ENCODE measurements at regions not wholly inside any gene's neighbourhood (a gene's known extent, or its start where the extent isn't known, plus 50 kb on each side); places are given as distances from the start of the nearest gene placed in this dataset.

- Histone ChIP-seq H3K9me1 (ENCODE audit: insufficient read depth, low read length) (no peaks in the 10 kb centered on the region), H2BK120ac (ENCODE audit: low read depth, low read length) (no peak overlapping the region), H2AK5ac (ENCODE audit: low read depth, low read length) (peak overlapping the region; percentile 60; the same call in 1 of the 2 replicates), H3K18ac (ENCODE audit: low read depth, low read length) (no peak overlapping the region), H3K14ac (replicated peaks; ENCODE audit: low read depth, low read length) (no peak overlapping the region), H3K79me1 (ENCODE audit: low read depth in 1 of 2, low read length in 2 of 2) (no peaks in the 10 kb centered on the region), H4K8ac (ENCODE audit: low read depth in 2 of 2, low read length in 2 of 2) (no peak overlapping the region), H3K36me3 (ENCODE audit: control insufficient read depth, insufficient read depth, low read length) (peaks cover 22% of the 10 kb centered on the region), H4K5ac (ENCODE audit: low read depth, low read length) (no peak overlapping the region), H3K27me3 (ENCODE audit: control insufficient read depth, insufficient read depth, low read length) (no peaks in the 10 kb centered on the region), H3K9ac (ENCODE audit: low read depth, low read length) (no peak overlapping the region), H3K9me3 (ENCODE audit: control insufficient read depth, insufficient read depth, low read length) (no peaks in the 10 kb centered on the region), H2BK5ac (ENCODE audit: low read depth, low read length, poor library complexity, severe bottlenecking) (peak overlapping the region; percentile 57), H3K4me3 (ENCODE audit: insufficient read depth, low read depth, low read length) (no peak overlapping the region), H3K4me1 (ENCODE audit: control insufficient read depth, insufficient read depth, low read length) (peaks cover 2% of the 10 kb centered on the region; the same call in 1 of the 2 replicates), H2AK9ac (replicated peaks; ENCODE audit: low read depth, low read length, poor library complexity) (no peak overlapping the region), H4K20me1 (ENCODE audit: insufficient read depth, low read length) (no peaks in the 10 kb centered on the region), H3K4ac (ENCODE audit: low read depth, low read length) (peak overlapping the region; percentile 53), H3K56ac (ENCODE audit: extremely low read depth, insufficient read depth, low read length) (no peak overlapping the region), H3K23ac (ENCODE audit: low read depth, low read length) (no peak overlapping the region), H2AFZ (replicated peaks; ENCODE audit: low read length, poor library complexity) (no peak overlapping the region), H3K27ac (ENCODE audit: insufficient read depth, low read length) (no peak overlapping the region; the same call in 1 of the 2 replicates), H2BK15ac (ENCODE audit: low read depth, low read length) (no peak overlapping the region), H3K4me2 (ENCODE audit: low read depth, low read length) (no peak overlapping the region), H2BK20ac (ENCODE audit: low read depth, low read length) (no peak overlapping the region), H4K91ac (ENCODE audit: insufficient read depth, low read depth, low read length) (no peak overlapping the region)
- CTCF ChIA-PET, result interaction anchor here (0.6 kb wide), 1 partner anchor 1316 kb away, joined by 3 read pairs; no protein-coding TSS in a partner anchor
- no TSS peak for BruUV-seq (replicated peaks)
- no peak for DNase-seq
- dilution Hi-C loops (cut with HindIII; ENCODE audit: low sequenced_read_pairs, unreplicated experiment), result no loop called here
- POLR2A ChIA-PET (ENCODE audit: unreplicated experiment), result no interaction called here
- 100% methylated on average over 1 of the region's 7 CpGs; no CpG with 5 or more reads in 1 of the 2 experiments for WGBS, 2 experiments (ENCODE audit: extremely low coverage in 2 of 2, insufficient read length in 1 of 2)
- TF ChIP-seq CTCF (conservative IDR thresholded peaks at IDR 0.05; ENCODE audit: low read depth, low read length), result no peak
- TF ChIP-seq ELK1 (IDR thresholded peaks at IDR 0.05; ENCODE audit: borderline replicate concordance, low read depth, low read length), result no peak
- TF ChIP-seq MAFK (IDR thresholded peaks at IDR 0.05; ENCODE audit: low read depth, low read length), result no peak
- no peak for TF ChIP-seq RAD21 (IDR thresholded peaks at IDR 0.05; ENCODE audit: low read length)
- TF ChIP-seq MAZ (IDR thresholded peaks at IDR 0.05; ENCODE audit: borderline replicate concordance, low read depth, low read length), result no peak
- no peak for TF ChIP-seq USF2 (IDR thresholded peaks at IDR 0.05; ENCODE audit: low read depth, low read length)
- no peak for TF ChIP-seq POLR2A (IDR thresholded peaks at IDR 0.05; ENCODE audit: low read depth, low read length)
- no peak for TF ChIP-seq SMC3 (IDR thresholded peaks at IDR 0.05; ENCODE audit: low read depth, low read length)
- TF ChIP-seq MXI1 (IDR thresholded peaks at IDR 0.05; ENCODE audit: borderline replicate concordance, low read depth, low read length), result no peak
- TF ChIP-seq BHLHE40 (IDR thresholded peaks at IDR 0.05; ENCODE audit: low read depth, low read length), result no peak
- no peak for TF ChIP-seq FOS (IDR thresholded peaks at IDR 0.05; ENCODE audit: low read depth, low read length)
- no peak for TF ChIP-seq RFX5 (IDR thresholded peaks at IDR 0.05; ENCODE audit: low read depth, low read length)
- TF ChIP-seq NFE2L2 (IDR thresholded peaks at IDR 0.05; ENCODE audit: low read depth, low read length), result no peak
- no peak for TF ChIP-seq CHD1 (IDR thresholded peaks at IDR 0.05; ENCODE audit: low read depth, low read length)
- no peak for TF ChIP-seq CEBPB (IDR thresholded peaks at IDR 0.05; ENCODE audit: low read depth, low read length)
- TF ChIP-seq RCOR1 (IDR thresholded peaks at IDR 0.05; ENCODE audit: insufficient replicate concordance, low read length), result no peak
- no peak for ATAC-seq (ENCODE audit: low read depth)
- in situ Hi-C loops (cut with MboI; ENCODE audit: low sequenced_read_pairs), result no loop called here
- intact Hi-C loops (cut with micrococcal nuclease), result no loop called here
These were observed 256.9 kb upstream of the RGS6 start for GRCh38 chr14:71675126-71675899.
